Uterus (tissue), 2 donors: ENCODE measurements at regions not wholly inside any gene's neighbourhood (a gene's known extent, or its start where the extent isn't known, plus 50 kb on each side); places are given as distances from the start of the nearest gene placed in this dataset.

Experiments
- POLR2A ChIP-seq, 2 donors: fragments of 450-650 bp; IDR thresholded peaks; one replicate each; pipeline ENCODE4 v1.6.1; 2016; ENCODE audit warnings: antibody characterized with exemption in 2 of 2, mild to moderate bottlenecking in 1 of 2, moderate library complexity in 1 of 2
- TF ChIP-seq, protein P1 (sequence below), 4 experiments: fragments of 200-600 bp in 2 of 4; fragments of 450-650 bp in 2 of 4; sonication (generic) in 2 of 4; IDR thresholded peaks; one replicate each; pipeline ENCODE4 v1.5.1; 2016 to 2019; ENCODE audit warnings: antibody characterized with exemption in 4 of 4, mild to moderate bottlenecking in 2 of 4, moderate library complexity in 1 of 4

DNA sequence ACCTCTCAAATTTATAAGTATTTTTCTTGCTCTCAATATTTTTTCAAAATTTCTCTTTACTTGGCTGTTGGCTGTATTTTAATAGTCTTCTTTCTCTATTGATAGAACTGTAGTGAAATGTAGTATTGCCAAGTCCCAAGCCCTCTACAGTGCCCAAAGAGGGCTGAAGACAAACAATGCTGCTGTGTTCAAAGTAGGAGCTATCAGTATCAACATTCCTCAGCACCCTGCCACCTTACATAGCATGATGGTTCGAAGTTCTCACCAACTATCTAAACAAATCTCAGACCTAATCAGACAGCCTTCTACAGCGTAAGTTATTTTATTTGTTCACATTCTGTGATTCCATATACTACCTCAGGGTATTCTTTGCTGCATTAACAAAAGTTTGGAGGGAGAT lies 99.1 kb upstream of the ADAD1 start:
- TF ChIP-seq, protein P1, sequence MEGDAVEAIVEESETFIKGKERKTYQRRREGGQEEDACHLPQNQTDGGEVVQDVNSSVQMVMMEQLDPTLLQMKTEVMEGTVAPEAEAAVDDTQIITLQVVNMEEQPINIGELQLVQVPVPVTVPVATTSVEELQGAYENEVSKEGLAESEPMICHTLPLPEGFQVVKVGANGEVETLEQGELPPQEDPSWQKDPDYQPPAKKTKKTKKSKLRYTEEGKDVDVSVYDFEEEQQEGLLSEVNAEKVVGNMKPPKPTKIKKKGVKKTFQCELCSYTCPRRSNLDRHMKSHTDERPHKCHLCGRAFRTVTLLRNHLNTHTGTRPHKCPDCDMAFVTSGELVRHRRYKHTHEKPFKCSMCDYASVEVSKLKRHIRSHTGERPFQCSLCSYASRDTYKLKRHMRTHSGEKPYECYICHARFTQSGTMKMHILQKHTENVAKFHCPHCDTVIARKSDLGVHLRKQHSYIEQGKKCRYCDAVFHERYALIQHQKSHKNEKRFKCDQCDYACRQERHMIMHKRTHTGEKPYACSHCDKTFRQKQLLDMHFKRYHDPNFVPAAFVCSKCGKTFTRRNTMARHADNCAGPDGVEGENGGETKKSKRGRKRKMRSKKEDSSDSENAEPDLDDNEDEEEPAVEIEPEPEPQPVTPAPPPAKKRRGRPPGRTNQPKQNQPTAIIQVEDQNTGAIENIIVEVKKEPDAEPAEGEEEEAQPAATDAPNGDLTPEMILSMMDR (IDR thresholded peaks at IDR 0.05): no peak
- no peak for TF ChIP-seq POLR2A (IDR thresholded peaks at IDR 0.05)
